KMS-11 (cell line): ENCODE measurements at regions not wholly inside any gene's neighbourhood (a gene's known extent, or its start where the extent isn't known, plus 50 kb on each side); places are given as distances from the start of the nearest gene placed in this dataset.

Experiments
- H2AFZ ChIP-seq: fragments of 200-600 bp; sonication (generic); 2 replicates; pipeline ENCODE4 v1.6.1; 2016; ENCODE audit warnings: antibody characterized with exemption, mixed run types, low read depth
- H3K27ac ChIP-seq: fragments of 200-600 bp; sonication (generic); 2 replicates; pipeline ENCODE4 v1.6.1; 2016; ENCODE audit warnings: mild to moderate bottlenecking, mixed run types
- H3K27me3 ChIP-seq: fragments of 200-600 bp; sonication (generic); 2 replicates; pipeline ENCODE4 v1.6.1; 2017; ENCODE audit warnings: mild to moderate bottlenecking, low read depth, mixed run types, moderate library complexity; ENCODE audit not compliant: insufficient read depth
- H3K36me3 ChIP-seq: fragments of 200-600 bp; sonication (generic); 2 replicates; pipeline ENCODE4 v1.6.1; 2017; ENCODE audit warnings: mild to moderate bottlenecking, mixed run types; ENCODE audit not compliant: insufficient read depth
- H3K4me1 ChIP-seq: fragments of 200-600 bp; sonication (generic); 2 replicates; pipeline ENCODE4 v1.6.1; 2016; ENCODE audit warnings: mild to moderate bottlenecking, low read depth, mixed run types; ENCODE audit not compliant: poor library complexity, severe bottlenecking
- H3K4me2 ChIP-seq: fragments of 200-600 bp; sonication (generic); 2 replicates; pipeline ENCODE4 v1.7.0; 2016; ENCODE audit warnings: mild to moderate bottlenecking, mixed run types
- H3K4me3 ChIP-seq: fragments of 200-600 bp; sonication (generic); IDR thresholded peaks from 2 replicates; pipeline ENCODE4 v1.6.1; 2017; ENCODE audit warnings: low read depth, low read length, mixed read lengths; ENCODE audit not compliant: insufficient read depth
- H3K79me2 ChIP-seq: fragments of 200-600 bp; sonication (generic); 2 replicates; pipeline ENCODE4 v1.6.1; 2016; ENCODE audit warnings: low read depth, mixed run types; ENCODE audit not compliant: insufficient read depth
- H3K9ac ChIP-seq: fragments of 200-600 bp; sonication (generic); 2 replicates; pipeline ENCODE4 v1.6.1; 2016; ENCODE audit warnings: mild to moderate bottlenecking, mixed run types
- H4K20me1 ChIP-seq: fragments of 200-600 bp; sonication (generic); 2 replicates; pipeline ENCODE4 v1.6.1; 2016; ENCODE audit warnings: mild to moderate bottlenecking, mixed run types; ENCODE audit not compliant: insufficient read depth
- TF ChIP-seq, protein P1 (sequence below): fragments of 200-600 bp; sonication (generic); conservative IDR thresholded peaks from 2 replicates; pipeline ENCODE4 v1.6.1; 2017; ENCODE audit warnings: low read depth, mild to moderate bottlenecking, antibody characterized with exemption, low read length, moderate library complexity, mixed read lengths

DNA sequence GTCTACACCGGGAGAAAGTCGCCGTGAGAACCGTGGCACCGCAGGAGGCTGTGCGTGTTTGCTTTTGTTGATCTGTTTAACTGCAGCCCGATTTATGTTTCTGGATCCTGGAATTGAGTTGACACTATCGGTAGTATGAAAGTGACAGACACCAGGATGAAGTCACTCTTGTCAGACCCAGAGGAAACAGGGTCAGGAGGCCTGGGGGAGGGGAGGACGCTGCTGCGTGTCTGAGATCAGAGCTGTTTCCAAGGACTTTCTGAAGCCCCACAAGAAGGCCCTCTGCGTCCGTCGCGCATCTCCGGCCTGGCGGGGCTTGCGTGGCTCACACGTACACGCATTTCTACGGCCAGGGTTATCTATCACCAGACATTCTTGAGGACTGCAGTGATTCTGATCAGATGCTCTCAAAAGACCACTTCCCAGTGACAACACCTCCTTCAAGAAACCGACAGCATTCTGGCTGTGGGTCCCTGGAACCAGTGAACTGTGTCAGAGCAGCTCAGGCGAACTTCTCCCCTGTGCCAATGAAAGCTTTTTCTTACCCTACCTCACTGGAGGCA, 263.4 kb downstream of the ADGRD1 start:
- TF ChIP-seq, protein P1, sequence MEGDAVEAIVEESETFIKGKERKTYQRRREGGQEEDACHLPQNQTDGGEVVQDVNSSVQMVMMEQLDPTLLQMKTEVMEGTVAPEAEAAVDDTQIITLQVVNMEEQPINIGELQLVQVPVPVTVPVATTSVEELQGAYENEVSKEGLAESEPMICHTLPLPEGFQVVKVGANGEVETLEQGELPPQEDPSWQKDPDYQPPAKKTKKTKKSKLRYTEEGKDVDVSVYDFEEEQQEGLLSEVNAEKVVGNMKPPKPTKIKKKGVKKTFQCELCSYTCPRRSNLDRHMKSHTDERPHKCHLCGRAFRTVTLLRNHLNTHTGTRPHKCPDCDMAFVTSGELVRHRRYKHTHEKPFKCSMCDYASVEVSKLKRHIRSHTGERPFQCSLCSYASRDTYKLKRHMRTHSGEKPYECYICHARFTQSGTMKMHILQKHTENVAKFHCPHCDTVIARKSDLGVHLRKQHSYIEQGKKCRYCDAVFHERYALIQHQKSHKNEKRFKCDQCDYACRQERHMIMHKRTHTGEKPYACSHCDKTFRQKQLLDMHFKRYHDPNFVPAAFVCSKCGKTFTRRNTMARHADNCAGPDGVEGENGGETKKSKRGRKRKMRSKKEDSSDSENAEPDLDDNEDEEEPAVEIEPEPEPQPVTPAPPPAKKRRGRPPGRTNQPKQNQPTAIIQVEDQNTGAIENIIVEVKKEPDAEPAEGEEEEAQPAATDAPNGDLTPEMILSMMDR, result no peak
- no peak overlapping the region for H3K9ac ChIP-seq
- H3K4me3 ChIP-seq, result no peak overlapping the region
- no peaks in the 10 kb centered on the region for H3K27me3 ChIP-seq
- no peaks in the 10 kb centered on the region for H3K36me3 ChIP-seq
- H3K27ac ChIP-seq, result no peak overlapping the region
- H3K4me2 ChIP-seq, result no peak overlapping the region
- H4K20me1 ChIP-seq, result no peaks in the 10 kb centered on the region
- no peaks in the 10 kb centered on the region for H3K4me1 ChIP-seq
- no peaks in the 10 kb centered on the region for H3K79me2 ChIP-seq
- H2AFZ ChIP-seq, result no peak overlapping the region

DNA sequence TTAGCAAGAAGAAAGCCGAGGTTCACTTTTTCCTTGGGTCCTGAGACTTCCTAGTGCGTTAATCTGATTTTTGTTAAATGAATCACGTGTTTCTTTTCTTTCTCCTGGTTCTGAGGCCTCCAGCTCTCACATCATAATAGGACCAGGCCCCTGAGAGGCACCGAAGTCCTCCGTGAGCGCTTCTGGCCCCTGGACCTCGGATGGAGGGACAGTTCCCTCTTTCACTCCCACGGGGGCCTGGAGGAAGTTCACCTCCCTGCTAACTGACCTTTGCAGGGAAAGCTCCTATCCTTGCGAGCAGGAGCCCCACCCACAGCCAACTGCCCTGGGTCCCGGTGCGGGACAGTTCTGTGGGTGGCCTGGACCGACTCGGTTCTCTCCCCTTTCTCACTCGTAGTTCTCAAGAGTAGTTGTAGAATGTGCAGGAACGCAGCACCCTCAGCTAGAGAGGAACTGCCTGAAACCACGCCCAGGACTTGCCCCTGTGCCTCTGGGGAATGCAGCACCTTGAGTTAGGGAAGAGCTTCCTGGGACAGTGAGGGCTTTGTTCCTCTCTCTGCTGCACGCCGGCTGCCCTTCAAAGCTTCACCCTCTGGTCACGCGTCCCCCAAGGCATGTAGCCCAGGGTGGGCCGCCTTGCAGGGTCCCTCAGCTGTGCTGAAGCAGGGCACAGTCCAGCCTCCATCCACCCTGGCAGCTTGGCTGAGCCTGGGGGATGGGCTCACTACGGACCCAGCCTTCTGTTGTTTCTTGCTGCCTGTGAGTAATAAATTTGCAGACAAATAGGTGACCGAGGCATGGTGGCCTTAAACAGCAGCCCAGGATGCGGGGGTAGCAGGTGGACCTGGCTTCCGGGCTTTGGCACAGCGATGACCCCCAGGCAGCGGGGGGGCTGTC, 264.6 kb downstream of the ADGRD1 start:
- Histone ChIP-seq H3K9ac (no peak overlapping the region), H3K27me3 (no peaks in the 10 kb centered on the region), H4K20me1 (no peaks in the 10 kb centered on the region), H2AFZ (no peak overlapping the region), H3K79me2 (no peaks in the 10 kb centered on the region), H3K4me2 (no peak overlapping the region), H3K4me1 (no peaks in the 10 kb centered on the region), H3K36me3 (no peaks in the 10 kb centered on the region), H3K4me3 (no peak overlapping the region), H3K27ac (no peak overlapping the region)
- TF ChIP-seq, protein P1, result no peak

DNA sequence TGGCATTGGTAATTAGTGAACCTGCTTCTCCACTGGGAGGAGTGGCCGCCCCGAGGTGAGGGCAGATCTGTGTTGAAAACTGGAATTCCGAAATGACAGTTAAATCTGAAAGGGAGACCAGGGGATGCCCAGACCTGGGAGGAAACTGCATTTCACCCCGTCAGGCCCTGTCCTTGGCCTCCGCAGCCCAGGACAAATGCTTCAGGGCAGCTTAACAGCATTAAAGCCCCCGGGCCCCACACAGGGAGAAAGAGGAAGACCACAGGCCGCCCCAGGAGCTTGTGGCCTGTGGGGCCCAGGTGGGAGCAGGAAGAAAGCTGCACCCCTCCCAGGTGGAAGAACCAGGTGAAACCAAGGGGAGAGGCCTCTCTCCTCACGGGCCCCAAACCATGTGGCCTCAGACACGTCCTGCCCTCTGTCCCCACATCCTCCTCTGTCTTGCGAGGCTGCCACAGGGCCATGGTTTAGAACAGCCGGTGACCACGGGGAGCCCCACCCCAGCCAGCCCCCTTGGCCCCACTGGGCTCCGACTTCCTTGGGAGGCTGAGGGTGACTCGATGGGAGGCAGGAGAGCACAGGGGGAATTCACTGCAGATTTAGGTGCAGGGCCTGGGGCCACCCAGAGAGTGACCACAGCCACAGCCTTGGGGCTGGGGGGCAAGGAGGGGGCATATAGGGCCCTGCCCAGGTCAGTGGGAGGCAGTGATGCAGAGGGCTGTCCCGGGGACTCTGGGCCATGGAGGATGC, 265.4 kb downstream of the ADGRD1 start:
- H3K79me2 ChIP-seq, result no peaks in the 10 kb centered on the region
- H2AFZ ChIP-seq, result no peak overlapping the region
- H3K4me2 ChIP-seq, result no peak overlapping the region
- H3K4me3 ChIP-seq, result no peak overlapping the region
- H3K27ac ChIP-seq, result no peak overlapping the region
- no peak overlapping the region for H3K9ac ChIP-seq
- H4K20me1 ChIP-seq, result no peaks in the 10 kb centered on the region
- no peaks in the 10 kb centered on the region for H3K27me3 ChIP-seq
- H3K36me3 ChIP-seq, result no peaks in the 10 kb centered on the region
- TF ChIP-seq, protein P1, result no peak
- H3K4me1 ChIP-seq, result no peaks in the 10 kb centered on the region

DNA sequence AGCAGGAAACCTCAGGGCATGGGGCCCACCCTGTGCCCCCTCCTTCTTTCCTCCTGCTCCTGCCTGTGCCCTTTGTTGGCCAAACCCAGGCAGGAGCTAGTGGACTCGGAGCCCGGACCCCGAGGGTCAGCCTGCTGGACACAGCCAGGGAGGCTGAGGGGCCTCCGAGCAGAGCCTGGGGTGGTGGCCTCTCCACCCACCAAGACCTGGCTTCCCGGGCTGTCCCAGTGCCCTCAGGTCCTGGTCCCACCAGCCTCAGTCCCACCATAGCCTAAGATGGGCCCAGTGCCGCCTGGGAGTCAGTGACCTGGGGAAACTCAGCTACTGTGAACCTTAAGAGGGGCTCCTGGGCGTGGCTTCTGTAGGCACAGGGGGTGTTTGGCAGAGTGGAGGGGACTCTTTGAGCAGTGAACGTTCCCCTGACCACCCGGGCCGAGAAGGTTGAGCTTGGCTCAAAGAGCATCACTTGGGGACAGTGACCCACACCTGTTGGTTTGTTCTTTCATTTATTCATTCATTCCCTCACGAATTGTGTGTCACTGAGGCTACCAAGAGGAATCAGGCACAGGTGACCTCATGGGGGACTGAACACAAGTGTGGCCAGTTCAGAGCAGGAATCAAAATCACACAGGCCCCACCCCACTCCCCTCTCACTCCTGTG, 266.1 kb downstream of the ADGRD1 start:
- no peak overlapping the region for H3K4me2 ChIP-seq
- no peaks in the 10 kb centered on the region for H3K79me2 ChIP-seq
- H3K4me3 ChIP-seq, result no peak overlapping the region
- no peaks in the 10 kb centered on the region for H3K27me3 ChIP-seq
- no peaks in the 10 kb centered on the region for H3K36me3 ChIP-seq
- no peaks in the 10 kb centered on the region for H4K20me1 ChIP-seq
- H3K9ac ChIP-seq, result no peak overlapping the region
- H2AFZ ChIP-seq, result no peak overlapping the region
- TF ChIP-seq, protein P1, result no peak
- no peak overlapping the region for H3K27ac ChIP-seq
- H3K4me1 ChIP-seq, result no peaks in the 10 kb centered on the region
